PC-3 (cell line): ENCODE measurements at regions not wholly inside any gene's neighbourhood (a gene's known extent, or its start where the extent isn't known, plus 50 kb on each side); places are given as distances from the start of the nearest gene placed in this dataset.

ENCODE experiments used
- ATAC-seq: fragments of 200-7000 bp; cut with Tn5 transposase; 2 replicates; pipeline ENCODE4 v1.9.1; 2020; ENCODE audit warnings: mild to moderate bottlenecking, moderate library complexity
- BruUV-seq: library from RNA; stranded (reverse); fragments of 400-500 nt; replicated peaks from 2 replicates; lab custom pipeline; 2021; lab: Mats Ljungman, UMichigan
- CTCF ChIA-PET: fragments of 300-600 bp; sonication (Branson Sonifier 250); formaldehyde crosslinking; loops from one replicate; lab custom pipeline; 2022; ENCODE audit warnings: antibody characterized with exemption; lab: Charles Lee
- POLR2A ChIA-PET: fragments of 300-600 bp; sonication (Branson Sonifier 250); formaldehyde crosslinking; loops from one replicate; lab custom pipeline; 2022; ENCODE audit warnings: antibody characterized with exemption; ENCODE audit not compliant: unreplicated experiment; lab: Charles Lee
- DNase-seq: peaks from one replicate; pipeline ENCODE4 v3.0.0-alpha.2; 2015
- H2AFZ ChIP-seq: fragments of 300-600 bp; sonication (generic); 2 replicates; pipeline ENCODE4 v1.6.0; 2016; ENCODE audit warnings: antibody characterized with exemption, low read length
- H3F3A ChIP-seq: fragments of 300-600 bp; sonication (generic); one replicate; pipeline ENCODE4 v1.6.0; 2017; ENCODE audit warnings: antibody characterized with exemption, low read length, control low read depth, mild to moderate bottlenecking; ENCODE audit not compliant: unreplicated experiment
- H3K27ac ChIP-seq: fragments of 300-600 bp; sonication (generic); 2 replicates; pipeline ENCODE4 v1.5.1; 2016; ENCODE audit warnings: mild to moderate bottlenecking, low read length
- H3K27me3 ChIP-seq: fragments of 300-600 bp; sonication (generic); 2 replicates; pipeline ENCODE4 v1.6.1; 2016; ENCODE audit warnings: low read length, mixed read lengths
- H3K36me3 ChIP-seq: fragments of 300-600 bp; sonication (generic); 2 replicates; pipeline ENCODE4 v1.6.1; 2016; ENCODE audit warnings: low read depth, mixed run types, low read length, mixed read lengths
- H3K4me1 ChIP-seq: fragments of 300-600 bp; sonication (generic); 2 replicates; pipeline ENCODE4 v1.5.1; 2016; ENCODE audit warnings: low read length; ENCODE audit not compliant: insufficient read depth
- H3K4me2 ChIP-seq: fragments of 300-600 bp; sonication (generic); 2 replicates; pipeline ENCODE4 v1.6.0; 2016; ENCODE audit warnings: low read length
- H3K4me3 ChIP-seq: fragments of 300-600 bp; sonication (generic); 2 replicates; pipeline ENCODE4 v1.5.1; 2016; ENCODE audit warnings: mild to moderate bottlenecking, low read length, mixed read lengths
- H3K79me2 ChIP-seq: fragments of 300-600 bp; sonication (generic); 2 replicates; pipeline ENCODE4 v1.6.1; 2017; ENCODE audit warnings: low read length, mixed read lengths
- H3K9ac ChIP-seq: fragments of 300-600 bp; sonication (generic); 2 replicates; pipeline ENCODE4 v1.6.0; 2016; ENCODE audit warnings: mild to moderate bottlenecking, low read length
- H3K9me2 ChIP-seq: fragments of 300-600 bp; sonication (generic); replicated peaks from 2 replicates; pipeline ENCODE4 v1.6.1; 2016; ENCODE audit warnings: mixed run types, low read length, mixed read lengths
- H3K9me3 ChIP-seq: fragments of 300-600 bp; sonication (generic); 2 replicates; pipeline ENCODE4 v1.6.1; 2016; ENCODE audit warnings: low read length, mixed read lengths
- H4K20me1 ChIP-seq: fragments of 300-600 bp; sonication (generic); 2 replicates; pipeline ENCODE4 v1.6.1; 2016; ENCODE audit warnings: low read length, mixed read lengths
- CTCF ChIP-seq: fragments of 300-600 bp; sonication (generic); conservative IDR thresholded peaks from 2 replicates; pipeline ENCODE4 v1.5.1; 2017; ENCODE audit warnings: antibody characterized with exemption, low read depth, mild to moderate bottlenecking, low read length
- EZH2 ChIP-seq: fragments of 300-600 bp; sonication (generic); IDR thresholded peaks from one replicate; pipeline ENCODE4 v1.6.1; 2017; ENCODE audit warnings: antibody characterized with exemption, mild to moderate bottlenecking, low read length; ENCODE audit not compliant: unreplicated experiment
- EZH2phosphoT487 ChIP-seq: fragments of 300-600 bp; sonication (generic); IDR thresholded peaks from 2 replicates; pipeline ENCODE4 v1.6.1; 2018; ENCODE audit warnings: mild to moderate bottlenecking, antibody characterized with exemption, low read length, borderline replicate concordance
- intact Hi-C: fragments of 100-400 bp; cut with micrococcal nuclease; formaldehyde crosslinking; loops from 2 replicates; pipeline ENCODE4 v1.9.0; 2023

DNA sequence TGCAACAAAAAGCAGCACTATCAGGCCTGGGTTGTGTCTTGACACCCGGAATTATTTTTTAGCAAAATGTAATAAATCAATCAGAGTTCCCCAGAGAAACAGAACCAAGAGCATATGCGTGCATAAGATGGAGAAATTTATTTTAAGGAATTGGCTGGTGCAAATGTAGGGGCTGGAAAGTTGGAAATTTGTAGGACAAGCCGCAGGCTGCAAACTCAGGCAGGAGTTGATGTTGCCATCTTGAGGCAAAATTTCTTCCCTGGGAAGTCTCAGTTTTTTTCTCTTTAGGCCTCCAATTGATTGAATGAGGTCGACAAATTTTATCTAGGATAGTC, 158.9 kb upstream of the FAM20A start:
- Histone ChIP-seq H2AFZ (no peak overlapping the region), H3K27ac (no peak overlapping the region), H3K27me3 (no peaks in the 10 kb centered on the region), H3K4me3 (no peak overlapping the region), H3F3A (no peaks in the 10 kb centered on the region), H3K4me2 (peak overlapping the region; percentile 75; the same call in 1 of the 2 replicates), H3K9me3 (no peaks in the 10 kb centered on the region), H3K9me2 (no peaks in the 10 kb centered on the region), H4K20me1 (no peaks in the 10 kb centered on the region), H3K9ac (0 out of 2 replicates have a peak overlapping the region, but pooled peaks have one; percentile 83), H3K4me1 (peaks cover 11% of the 10 kb centered on the region), H3K79me2 (no peaks in the 10 kb centered on the region), H3K36me3 (no peaks in the 10 kb centered on the region)
- ATAC-seq (no peak), DNase-seq (no peak)
- TF ChIP-seq EZH2, result no peak
- ChIA-PET CTCF (interaction anchor here (1.3 kb wide), 1 partner anchor 147 kb away, joined by 3 read pairs; no protein-coding TSS in a partner anchor), POLR2A (no interaction called here)
- intact Hi-C loops, result loop anchor here (1.0 to 5.0 kb wide), 2 partner anchors 294 to 498 kb away; no protein-coding TSS in a partner anchor
- no TSS peak for BruUV-seq

GRCh38 chr17:68759343-68760140, 158.4 kb upstream of the FAM20A start:
- Histone ChIP-seq H4K20me1 (no peaks in the 10 kb centered on the region), H3K27me3 (no peaks in the 10 kb centered on the region), H3F3A (no peaks in the 10 kb centered on the region), H2AFZ (peak overlapping the region; percentile 61), H3K9me3 (no peaks in the 10 kb centered on the region), H3K4me3 (peak overlapping the region; percentile 60), H3K4me1 (peaks cover 11% of the 10 kb centered on the region), H3K9ac (peak overlapping the region; percentile 83), H3K4me2 (peak overlapping the region; percentile 75), H3K36me3 (no peaks in the 10 kb centered on the region), H3K79me2 (no peaks in the 10 kb centered on the region), H3K27ac (peak overlapping the region; percentile 91), H3K9me2 (no peaks in the 10 kb centered on the region)
- TF ChIP-seq EZH2, result no peak
- no peak for TF ChIP-seq EZH2phosphoT487
- TF ChIP-seq CTCF, result peak; percentile 98
- BruUV-seq, result TSS peak; percentile 60
- ChIA-PET POLR2A (no interaction called here), CTCF (interaction anchor here (0.6 to 1.3 kb wide), 2 partner anchors 59 to 147 kb away, joined by 3 read pairs; no protein-coding TSS in a partner anchor)
- intact Hi-C loops, result loop anchor here (1.0 to 5.0 kb wide), 10 partner anchors 112 to 587 kb away; partner anchors contain the start of gene PRKAR1A
- peak; percentile 98 for DNase-seq
- peak; percentile 94 for ATAC-seq

DNA sequence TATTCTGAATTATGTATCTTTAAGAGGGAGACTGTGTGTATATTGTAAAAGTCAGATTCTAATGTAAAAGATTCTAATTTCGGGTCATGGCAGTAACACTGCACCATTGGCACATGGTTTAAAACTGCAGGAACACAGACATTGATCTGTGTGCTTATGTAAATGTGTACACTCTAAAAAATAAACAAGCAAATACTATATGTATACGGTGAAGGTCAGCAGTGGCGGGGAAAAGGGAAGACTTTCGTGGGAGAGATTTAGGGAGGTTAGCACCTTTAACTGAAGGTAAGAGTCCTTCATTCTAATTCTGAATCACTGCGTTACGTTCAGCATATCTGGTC, 157.8 kb upstream of the FAM20A start:
- H3K4me3 ChIP-seq, result peak overlapping the region; percentile 60
- CTCF ChIA-PET, result interaction anchor here (0.6 to 1.3 kb wide), 2 partner anchors 58 to 148 kb away, joined by 3 read pairs; no protein-coding TSS in a partner anchor

More for the DNA sequence above, 157.8 kb upstream of the FAM20A start:
- H3K27ac ChIP-seq, result peak overlapping the region; percentile 91
- H3K4me2 ChIP-seq, result peak overlapping the region; percentile 75
- no peaks in the 10 kb centered on the region for H3K36me3 ChIP-seq
- ATAC-seq (peak; percentile 5), DNase-seq (no peak)
- TF ChIP-seq EZH2phosphoT487 (no peak), EZH2 (no peak), CTCF (no peak)
- no peaks in the 10 kb centered on the region for H3K79me2 ChIP-seq
- no peaks in the 10 kb centered on the region for H3K9me3 ChIP-seq
- peaks cover 11% of the 10 kb centered on the region for H3K4me1 ChIP-seq
- H3K9me2 ChIP-seq, result no peaks in the 10 kb centered on the region
- H3K27me3 ChIP-seq, result no peaks in the 10 kb centered on the region
- H3F3A ChIP-seq, result no peaks in the 10 kb centered on the region
- peak overlapping the region; percentile 83 for H3K9ac ChIP-seq
- POLR2A ChIA-PET, result no interaction called here
- peak overlapping the region; percentile 61 for H2AFZ ChIP-seq
- intact Hi-C loops, result loop anchor here (1.0 to 5.0 kb wide), 8 partner anchors 112 to 587 kb away; partner anchors contain the start of gene PRKAR1A
- no TSS peak for BruUV-seq
- no peaks in the 10 kb centered on the region for H4K20me1 ChIP-seq
